Stomach (tissue), 4 donors: ENCODE measurements at regions not wholly inside any gene's neighbourhood (a gene's known extent, or its start where the extent isn't known, plus 50 kb on each side); places are given as distances from the start of the nearest gene placed in this dataset.

Experiments
- EP300 ChIP-seq: sonication (generic); formaldehyde crosslinking; IDR thresholded peaks from one replicate; pipeline ENCODE4 v1.6.1; 2017; ENCODE audit warnings: antibody characterized with exemption
- POLR2AphosphoS5 ChIP-seq, 3 donors: sonication (generic); formaldehyde crosslinking; IDR thresholded peaks; one replicate each; pipeline ENCODE4 v1.6.1; 2016; ENCODE audit warnings: antibody characterized with exemption in 3 of 3
- TF ChIP-seq, protein P1 (sequence below), 7 experiments: fragments of 450-650 bp in 4 of 7; fragments of 200-600 bp in 3 of 7; sonication (generic) in 3 of 7; IDR thresholded peaks; one replicate each; pipeline ENCODE4 v1.5.1; 2016 to 2019; ENCODE audit warnings: antibody characterized with exemption in 7 of 7, control low read depth in 2 of 7, mild to moderate bottlenecking in 1 of 7

DNA sequence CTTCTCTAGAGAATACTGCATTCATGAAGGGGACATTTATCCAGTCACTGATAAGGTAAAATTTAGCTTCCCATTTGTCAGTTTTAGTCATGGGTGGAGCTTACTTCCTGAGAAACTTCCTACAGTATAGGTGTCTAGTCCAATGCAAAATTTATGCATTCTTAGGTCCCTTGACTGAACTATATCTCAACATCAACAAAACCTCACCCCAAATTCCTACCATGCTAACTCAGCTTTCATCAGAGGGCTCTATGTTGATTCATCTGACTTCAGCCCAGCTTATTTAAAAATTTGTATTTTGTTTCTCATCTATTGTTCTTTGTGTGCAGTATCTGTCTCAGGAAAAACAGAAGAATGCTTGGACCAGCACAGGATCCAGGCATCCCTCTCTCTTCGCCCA, 296.4 kb upstream of the ACVR2A start:
- TF ChIP-seq, protein P1, sequence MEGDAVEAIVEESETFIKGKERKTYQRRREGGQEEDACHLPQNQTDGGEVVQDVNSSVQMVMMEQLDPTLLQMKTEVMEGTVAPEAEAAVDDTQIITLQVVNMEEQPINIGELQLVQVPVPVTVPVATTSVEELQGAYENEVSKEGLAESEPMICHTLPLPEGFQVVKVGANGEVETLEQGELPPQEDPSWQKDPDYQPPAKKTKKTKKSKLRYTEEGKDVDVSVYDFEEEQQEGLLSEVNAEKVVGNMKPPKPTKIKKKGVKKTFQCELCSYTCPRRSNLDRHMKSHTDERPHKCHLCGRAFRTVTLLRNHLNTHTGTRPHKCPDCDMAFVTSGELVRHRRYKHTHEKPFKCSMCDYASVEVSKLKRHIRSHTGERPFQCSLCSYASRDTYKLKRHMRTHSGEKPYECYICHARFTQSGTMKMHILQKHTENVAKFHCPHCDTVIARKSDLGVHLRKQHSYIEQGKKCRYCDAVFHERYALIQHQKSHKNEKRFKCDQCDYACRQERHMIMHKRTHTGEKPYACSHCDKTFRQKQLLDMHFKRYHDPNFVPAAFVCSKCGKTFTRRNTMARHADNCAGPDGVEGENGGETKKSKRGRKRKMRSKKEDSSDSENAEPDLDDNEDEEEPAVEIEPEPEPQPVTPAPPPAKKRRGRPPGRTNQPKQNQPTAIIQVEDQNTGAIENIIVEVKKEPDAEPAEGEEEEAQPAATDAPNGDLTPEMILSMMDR (IDR thresholded peaks at IDR 0.05): no peak
- TF ChIP-seq POLR2AphosphoS5 (IDR thresholded peaks at IDR 0.05) (no peak), EP300 (no peak)
